Keratinocyte (primary cell): ENCODE measurements at regions not wholly inside any gene's neighbourhood (a gene's known extent, or its start where the extent isn't known, plus 50 kb on each side); places are given as distances from the start of the nearest gene placed in this dataset.

ENCODE experiments used
- DNase-seq: peaks from one replicate; pipeline ENCODE4 v3.0.0-alpha.2; 2011; ENCODE audit warnings: low read depth, missing footprints, low spot score
- FAIRE-seq: peaks from 2 replicates; lab custom pipeline; 2011; peaks lifted over from hg19 to GRCh38; lab: Jason Lieb, UNC
- H2AFZ ChIP-seq: 2 replicates; pipeline ENCODE4 v1.6.0; 2012; ENCODE audit warnings: low read length, control low read depth, inconsistent platforms; ENCODE audit not compliant: control insufficient read depth
- H3K27ac ChIP-seq: 2 replicates; pipeline ENCODE4 v1.5.1; 2011; ENCODE audit warnings: low read length; ENCODE audit not compliant: control insufficient read depth, insufficient read depth
- H3K27me3 ChIP-seq: 3 replicates; pipeline ENCODE4 v1.6.0; 2011; ENCODE audit warnings: low read length; ENCODE audit not compliant: control insufficient read depth, insufficient read depth; ENCODE audit errors: extremely low read depth
- H3K36me3 ChIP-seq, 2 experiments: 2 replicates in 1 of 2; 3 replicates in 1 of 2; pipeline ENCODE4 v1.5.1; 2011; ENCODE audit warnings: low read length in 2 of 2, mild to moderate bottlenecking in 1 of 2; ENCODE audit not compliant: control insufficient read depth in 2 of 2, insufficient read depth in 2 of 2; ENCODE audit errors: extremely low read depth in 1 of 2
- H3K4me1 ChIP-seq: 3 replicates; pipeline ENCODE4 v1.5.1; 2011; ENCODE audit warnings: low read length; ENCODE audit not compliant: control insufficient read depth, insufficient read depth; ENCODE audit errors: extremely low read depth
- H3K4me2 ChIP-seq: 3 replicates; pipeline ENCODE4 v1.6.0; 2011; ENCODE audit warnings: low read depth, low read length; ENCODE audit not compliant: control insufficient read depth, insufficient read depth; ENCODE audit errors: extremely low read depth
- H3K4me3 ChIP-seq, 3 experiments: fragments of 200-600 bp in 1 of 3; sonication (generic) in 1 of 3; 2 replicates in 2 of 3; 3 replicates in 1 of 3; pipeline ENCODE4 v1.5.1; 2011 to 2016; ENCODE audit warnings: low read length in 3 of 3, mild to moderate bottlenecking in 3 of 3, control low read depth in 2 of 3, inconsistent platforms in 1 of 3, low read depth in 1 of 3, mixed read lengths in 1 of 3, mixed run types in 1 of 3, moderate library complexity in 1 of 3; ENCODE audit not compliant: control insufficient read depth in 2 of 3, insufficient read depth in 2 of 3; ENCODE audit errors: extremely low read depth in 1 of 3
- H3K79me2 ChIP-seq: 2 replicates; pipeline ENCODE4 v1.6.0; 2012; ENCODE audit warnings: low read length; ENCODE audit not compliant: control insufficient read depth, insufficient read depth
- H3K9ac ChIP-seq: 3 replicates; pipeline ENCODE4 v1.6.0; 2011; ENCODE audit warnings: low read length; ENCODE audit not compliant: control insufficient read depth, insufficient read depth; ENCODE audit errors: extremely low read depth
- H3K9me1 ChIP-seq: 3 replicates; pipeline ENCODE4 v1.6.0; 2011; ENCODE audit warnings: low read length; ENCODE audit not compliant: control insufficient read depth, insufficient read depth; ENCODE audit errors: extremely low read depth
- H3K9me3 ChIP-seq: 2 replicates; pipeline ENCODE4 v1.5.1; 2012; ENCODE audit warnings: low read depth, low read length; ENCODE audit not compliant: control insufficient read depth
- H4K20me1 ChIP-seq: 3 replicates; pipeline ENCODE4 v1.6.0; 2011; ENCODE audit warnings: low read length; ENCODE audit not compliant: control insufficient read depth, insufficient read depth; ENCODE audit errors: extremely low read depth
- CTCF ChIP-seq, 3 experiments: IDR thresholded peaks in 1 of 3; conservative IDR thresholded peaks in 1 of 3; optimal IDR thresholded peaks in 1 of 3; 2 replicates in 2 of 3; 3 replicates in 1 of 3; pipeline versions ENCODE3 to v1.5.1; 2011; ENCODE audit warnings: low read length in 3 of 3, mild to moderate bottlenecking in 3 of 3, moderate library complexity in 2 of 3, control low read depth in 1 of 3, inconsistent platforms in 1 of 3; ENCODE audit not compliant: insufficient read depth in 2 of 3; ENCODE audit errors: extremely low read depth in 1 of 3
- EZH2 ChIP-seq: IDR thresholded peaks from one replicate; pipeline ENCODE4 v1.6.1; 2012; ENCODE audit warnings: inconsistent platforms, mild to moderate bottlenecking, low read length, moderate library complexity
- dilution Hi-C: fragments of 300-500 bp; cut with MboI; formaldehyde crosslinking; loops from one replicate; pipeline ENCODE4 v1.7.0; 2020; ENCODE audit warnings: low sequenced_read_pairs; ENCODE audit not compliant: extremely low pct_ligation_motif_present

- no peak overlapping the region for H2AFZ ChIP-seq
- no peak overlapping the region for H3K4me2 ChIP-seq
- TF ChIP-seq CTCF (optimal IDR thresholded peaks at IDR 0.05 in 1 of 3, IDR thresholded peaks at IDR 0.05 in 1 of 3, conservative IDR thresholded peaks at IDR 0.05 in 1 of 3; ENCODE audit: extremely low read depth in 1 of 3, insufficient read depth in 2 of 3, low read length in 3 of 3) (no peak), EZH2 (no peak)
- FAIRE-seq = no peak
- no peak for DNase-seq
- H3K4me1 ChIP-seq = no peaks in the 10 kb centered on the region
- peaks cover 2% of the 10 kb centered on the region for H3K9me3 ChIP-seq
- dilution Hi-C loops = no loop called here
- H3K27ac ChIP-seq = no peak overlapping the region
- no peaks in the 10 kb centered on the region for H3K9me1 ChIP-seq
- H4K20me1 ChIP-seq = no peaks in the 10 kb centered on the region
- no peak overlapping the region for H3K4me3 ChIP-seq
- no peaks in the 10 kb centered on the region for H3K79me2 ChIP-seq
- H3K9ac ChIP-seq = no peak overlapping the region
- H3K27me3 ChIP-seq = no peaks in the 10 kb centered on the region
- no peaks in the 10 kb centered on the region for H3K36me3 ChIP-seq
These were observed 355.8 kb downstream of the AJAP1 start for GRCh38 chr1:5010236-5010635.

DNA sequence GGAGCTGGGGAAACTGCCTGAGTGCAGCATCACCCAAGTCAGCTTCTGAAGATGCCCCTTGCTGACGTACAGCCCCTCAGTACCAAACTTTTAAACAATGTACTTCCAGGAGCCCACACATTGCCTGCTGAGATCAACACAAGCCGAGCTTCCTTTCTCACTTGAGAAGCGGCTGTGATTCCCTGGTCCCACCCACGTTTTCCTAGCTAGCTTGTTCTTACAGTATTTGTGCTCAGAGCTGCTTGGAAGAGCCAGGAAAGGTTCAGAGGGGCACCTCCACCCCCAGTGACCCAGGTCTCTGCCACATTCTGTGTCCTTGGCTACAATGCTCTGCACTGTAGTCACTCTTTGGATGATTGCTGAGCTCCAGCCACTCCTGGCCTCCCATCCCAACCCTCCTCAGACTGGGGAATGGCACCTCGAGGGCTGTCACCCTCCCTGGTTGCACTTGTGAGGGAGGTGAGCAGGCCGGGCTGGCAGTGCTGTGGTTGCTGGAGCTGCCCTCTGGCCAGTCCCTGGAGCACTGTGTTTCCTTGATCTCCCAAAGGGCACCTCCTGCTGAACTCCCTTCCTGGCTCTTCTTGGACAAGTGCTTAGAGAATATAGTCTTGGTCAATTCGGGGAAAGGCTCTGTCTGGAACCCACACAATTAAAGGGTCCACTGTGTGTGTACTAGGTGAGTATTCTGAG, 355.1 kb downstream of the AJAP1 start:
- Histone ChIP-seq H2AFZ (no peak overlapping the region), H3K9ac (no peak overlapping the region), H3K27ac (no peak overlapping the region), H4K20me1 (no peaks in the 10 kb centered on the region), H3K9me3 (peaks cover 2% of the 10 kb centered on the region), H3K79me2 (no peaks in the 10 kb centered on the region), H3K4me2 (no peak overlapping the region), H3K27me3 (no peaks in the 10 kb centered on the region), H3K9me1 (no peaks in the 10 kb centered on the region), H3K36me3 (no peaks in the 10 kb centered on the region), H3K4me1 (no peaks in the 10 kb centered on the region), H3K4me3 (no peak overlapping the region)
- DNase-seq = no peak
- no peak for TF ChIP-seq EZH2
- TF ChIP-seq CTCF (optimal IDR thresholded peaks at IDR 0.05 in 1 of 3, IDR thresholded peaks at IDR 0.05 in 1 of 3, conservative IDR thresholded peaks at IDR 0.05 in 1 of 3; ENCODE audit: extremely low read depth in 1 of 3, insufficient read depth in 2 of 3, low read length in 3 of 3) = no peak
- dilution Hi-C loops = no loop called here
- FAIRE-seq = no peak
